Tibial nerve (tissue), 4 donors: ENCODE measurements at regions not wholly inside any gene's neighbourhood (a gene's known extent, or its start where the extent isn't known, plus 50 kb on each side); places are given as distances from the start of the nearest gene placed in this dataset.

Experiments used
- DNase-seq, 2 donors: peaks; one replicate each; pipeline ENCODE4 v3.0.0-alpha.2; 2019; ENCODE audit warnings: low spot score in 2 of 2
- H3K27ac ChIP-seq, 4 donors: fragments of 200-600 bp; sonication (generic) in 3 of 4; one replicate each; pipeline ENCODE4 v1.5.1; 2017 to 2019; ENCODE audit warnings: mild to moderate bottlenecking in 1 of 4
- H3K27me3 ChIP-seq, 2 donors: fragments of 200-600 bp; sonication (generic) in 1 of 2; one replicate each; pipeline versions ENCODE4 v1.5.1 to v1.6.0; 2017 to 2019
- H3K36me3 ChIP-seq, 3 donors: fragments of 200-600 bp; sonication (generic); one replicate each; pipeline ENCODE4 v1.5.1; 2018 to 2019
- H3K4me1 ChIP-seq, 4 donors: fragments of 200-600 bp; sonication (generic) in 3 of 4; one replicate each; pipeline ENCODE4 v1.5.1; 2017 to 2019
- H3K4me3 ChIP-seq, 4 donors: fragments of 200-600 bp; sonication (generic) in 3 of 4; one replicate each; pipeline ENCODE4 v1.5.1; 2017 to 2019; ENCODE audit warnings: mild to moderate bottlenecking in 1 of 4, moderate library complexity in 1 of 4
- H3K9me3 ChIP-seq, 4 donors: fragments of 200-600 bp; sonication (generic) in 3 of 4; one replicate each; pipeline ENCODE4 v1.5.1; 2017 to 2019
- EP300 ChIP-seq, 2 donors: sonication (generic); formaldehyde crosslinking; IDR thresholded peaks; one replicate each; pipeline ENCODE4 v1.6.1; 2017; ENCODE audit warnings: antibody characterized with exemption in 2 of 2, mild to moderate bottlenecking in 1 of 2
- POLR2A ChIP-seq, 2 donors: fragments of 450-650 bp; IDR thresholded peaks; one replicate each; pipeline ENCODE4 v1.6.1; 2017; ENCODE audit warnings: antibody characterized with exemption in 2 of 2, mild to moderate bottlenecking in 2 of 2, moderate library complexity in 2 of 2
- WGBS, 2 donors: methylation state at CpG; one replicate each; pipeline ENCODE4 v1.1.5; 2018; 5-methylcytosine and 5-hydroxymethylcytosine counted together
- TF ChIP-seq, protein P1 (sequence below), 5 experiments: fragments of 200-600 bp in 3 of 5; fragments of 450-650 bp in 2 of 5; sonication (generic) in 3 of 5; IDR thresholded peaks; one replicate each; pipeline ENCODE4 v1.5.1; 2016 to 2019; ENCODE audit warnings: antibody characterized with exemption in 5 of 5, mild to moderate bottlenecking in 3 of 5, moderate library complexity in 2 of 5

DNA sequence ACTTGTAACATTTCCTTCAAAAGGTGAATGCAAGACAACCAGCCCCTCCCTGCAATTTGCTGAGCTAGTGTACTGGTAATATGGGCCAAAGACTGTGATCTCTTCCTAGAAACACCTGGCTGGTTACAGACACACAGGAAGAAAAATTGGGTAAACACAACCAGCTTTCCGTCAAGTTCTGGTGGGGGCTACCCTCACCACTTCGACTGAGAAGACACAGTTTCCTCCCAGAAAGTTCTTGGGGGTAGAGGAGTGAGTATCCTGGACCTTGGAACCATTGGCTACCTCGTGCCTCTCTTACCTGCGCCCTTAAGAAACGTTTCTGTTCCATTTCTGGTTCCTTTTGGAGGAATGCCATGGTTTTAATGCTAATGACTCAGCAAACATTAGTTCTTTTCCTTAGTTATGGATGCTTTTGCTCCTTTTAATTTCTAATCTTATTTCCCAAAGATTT is 120.9 kb upstream of the DLX2 start:
- Histone ChIP-seq H3K27me3 (no peaks in the 10 kb centered on the region), H3K4me1 (peaks cover 0 to 11% (median 4%) of the 10 kb centered on the region in 4 donors), H3K9me3 (no peaks in the 10 kb centered on the region), H3K27ac (no peak overlapping the region), H3K4me3 (no peak overlapping the region), H3K36me3 (no peaks in the 10 kb centered on the region)
- TF ChIP-seq POLR2A (IDR thresholded peaks at IDR 0.05): no peak
- TF ChIP-seq EP300 (IDR thresholded peaks at IDR 0.05): no peak
- TF ChIP-seq, protein P1, sequence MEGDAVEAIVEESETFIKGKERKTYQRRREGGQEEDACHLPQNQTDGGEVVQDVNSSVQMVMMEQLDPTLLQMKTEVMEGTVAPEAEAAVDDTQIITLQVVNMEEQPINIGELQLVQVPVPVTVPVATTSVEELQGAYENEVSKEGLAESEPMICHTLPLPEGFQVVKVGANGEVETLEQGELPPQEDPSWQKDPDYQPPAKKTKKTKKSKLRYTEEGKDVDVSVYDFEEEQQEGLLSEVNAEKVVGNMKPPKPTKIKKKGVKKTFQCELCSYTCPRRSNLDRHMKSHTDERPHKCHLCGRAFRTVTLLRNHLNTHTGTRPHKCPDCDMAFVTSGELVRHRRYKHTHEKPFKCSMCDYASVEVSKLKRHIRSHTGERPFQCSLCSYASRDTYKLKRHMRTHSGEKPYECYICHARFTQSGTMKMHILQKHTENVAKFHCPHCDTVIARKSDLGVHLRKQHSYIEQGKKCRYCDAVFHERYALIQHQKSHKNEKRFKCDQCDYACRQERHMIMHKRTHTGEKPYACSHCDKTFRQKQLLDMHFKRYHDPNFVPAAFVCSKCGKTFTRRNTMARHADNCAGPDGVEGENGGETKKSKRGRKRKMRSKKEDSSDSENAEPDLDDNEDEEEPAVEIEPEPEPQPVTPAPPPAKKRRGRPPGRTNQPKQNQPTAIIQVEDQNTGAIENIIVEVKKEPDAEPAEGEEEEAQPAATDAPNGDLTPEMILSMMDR (IDR thresholded peaks at IDR 0.05): no peak
- 59 to 75% methylated on average over 5 of the region's 5 CpGs for WGBS, 2 donors
- no peak for DNase-seq

DNA sequence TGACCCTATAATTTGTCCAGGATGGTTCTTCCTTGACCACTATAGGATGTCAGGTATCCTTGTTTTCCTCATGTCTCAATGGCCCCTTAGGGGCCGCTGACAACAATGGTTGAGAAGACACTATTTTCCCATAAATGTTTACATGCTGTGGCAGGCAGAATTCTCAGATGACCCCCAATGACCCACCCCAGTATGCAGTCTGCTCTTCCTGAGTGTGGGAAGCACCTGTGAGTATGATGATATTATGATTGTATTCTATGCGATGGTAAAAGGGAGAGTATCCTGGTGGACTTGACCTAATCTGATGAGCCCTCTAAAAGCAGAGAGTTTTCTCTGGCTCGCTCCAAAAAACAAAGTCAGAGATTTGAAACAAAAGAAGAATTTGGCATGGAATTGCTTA is 123.1 kb upstream of the DLX2 start:
- TF ChIP-seq, protein P1 (IDR thresholded peaks at IDR 0.05): no peak
- TF ChIP-seq POLR2A (IDR thresholded peaks at IDR 0.05): no peak
- no peak for TF ChIP-seq EP300 (IDR thresholded peaks at IDR 0.05)
- Histone ChIP-seq H3K4me3 (no peak overlapping the region), H3K9me3 (no peaks in the 10 kb centered on the region), H3K27me3 (no peaks in the 10 kb centered on the region), H3K36me3 (no peaks in the 10 kb centered on the region), H3K4me1 (peaks cover 0 to 22% (median 11%) of the 10 kb centered on the region in 4 donors), H3K27ac (no peak overlapping the region)
- no peak for DNase-seq
- 83% methylated on average over 3 of the region's 3 CpGs for WGBS, 2 donors

DNA sequence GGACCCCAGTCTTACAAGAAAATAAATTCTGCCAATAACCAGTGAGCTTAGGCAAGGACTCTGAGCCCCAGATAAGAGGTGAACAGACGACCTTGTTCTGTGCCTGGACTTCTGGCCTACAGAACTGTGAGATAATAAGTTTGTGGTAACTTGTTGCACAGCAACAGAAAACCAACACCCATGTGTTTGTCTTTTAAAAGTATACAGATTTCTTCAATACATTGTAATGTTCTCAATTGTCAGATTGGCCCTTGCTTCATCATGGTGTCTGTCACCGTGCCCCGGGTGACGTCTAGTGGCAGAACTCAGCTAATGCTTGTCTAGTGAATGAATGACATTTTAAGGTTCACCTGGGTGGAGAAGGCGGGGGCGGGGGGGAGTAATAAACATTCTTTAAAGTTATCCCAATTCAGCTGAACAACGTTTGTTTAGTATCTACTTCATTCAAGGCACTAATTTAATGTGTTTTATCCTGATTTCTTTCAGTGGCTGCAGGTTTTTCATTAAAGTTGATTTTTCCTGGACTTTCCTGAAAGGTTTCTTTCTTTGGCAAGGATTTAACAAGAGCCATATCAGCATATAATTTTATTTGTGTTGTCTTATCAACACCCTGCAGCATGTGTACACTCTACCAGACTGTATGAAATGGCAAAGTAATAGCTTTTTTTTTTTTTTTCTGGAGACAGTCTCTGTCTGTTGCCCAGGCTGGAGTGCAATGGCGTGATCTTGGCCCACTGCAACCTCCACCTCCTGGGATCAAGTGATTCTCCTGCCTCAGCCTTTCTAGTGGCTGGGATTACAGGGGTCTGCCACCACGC is 123.8 kb upstream of the DLX2 start:
- no peak overlapping the region for H3K4me3 ChIP-seq
- DNase-seq: no peak
- WGBS, 2 donors: 83 to 85% methylated on average over 9 of the region's 9 CpGs
- peaks cover 0 to 29% (median 11%) of the 10 kb centered on the region in 4 donors for H3K4me1 ChIP-seq
- TF ChIP-seq EP300 (IDR thresholded peaks at IDR 0.05) (no peak), POLR2A (IDR thresholded peaks at IDR 0.05) (no peak)
- TF ChIP-seq, protein P1 (IDR thresholded peaks at IDR 0.05): no peak
- no peaks in the 10 kb centered on the region for H3K27me3 ChIP-seq
- no peaks in the 10 kb centered on the region for H3K9me3 ChIP-seq
- no peak overlapping the region for H3K27ac ChIP-seq
- H3K36me3 ChIP-seq: no peaks in the 10 kb centered on the region

DNA sequence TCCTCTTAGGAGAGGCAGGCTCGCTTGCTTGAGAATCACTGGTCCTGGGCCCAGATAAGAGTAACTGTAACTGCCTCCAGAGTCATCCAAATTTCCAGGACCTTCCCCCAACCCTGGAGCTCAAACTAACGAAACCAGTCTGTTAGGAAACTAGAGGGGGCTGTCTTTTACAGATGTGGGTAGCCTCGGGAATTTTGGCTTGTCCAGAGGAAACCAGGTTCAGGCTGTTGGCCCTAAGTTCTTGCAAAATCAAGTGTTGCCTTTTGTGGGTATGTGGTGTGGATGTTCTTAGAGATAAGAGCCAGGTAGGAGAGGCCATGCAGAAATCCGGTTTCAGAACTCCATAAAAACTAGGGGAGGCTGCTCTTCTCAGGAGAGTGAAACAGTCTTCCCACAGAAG is 125.0 kb upstream of the DLX2 start:
- no peaks in the 10 kb centered on the region for H3K36me3 ChIP-seq
- 72 to 82% methylated on average over 4 of the region's 4 CpGs for WGBS, 2 donors
- TF ChIP-seq, protein P1 (IDR thresholded peaks at IDR 0.05): no peak
- TF ChIP-seq EP300 (IDR thresholded peaks at IDR 0.05): no peak
- no peak for TF ChIP-seq POLR2A (IDR thresholded peaks at IDR 0.05)
- no peak overlapping the region for H3K4me3 ChIP-seq
- H3K27ac ChIP-seq: peak overlapping the region in 2 of 4 donors; percentile 69 to 76
- no peaks in the 10 kb centered on the region for H3K27me3 ChIP-seq
- peaks cover 0 to 37% (median 12%) of the 10 kb centered on the region in 4 donors for H3K4me1 ChIP-seq
- DNase-seq: no peak
- H3K9me3 ChIP-seq: no peaks in the 10 kb centered on the region

DNA sequence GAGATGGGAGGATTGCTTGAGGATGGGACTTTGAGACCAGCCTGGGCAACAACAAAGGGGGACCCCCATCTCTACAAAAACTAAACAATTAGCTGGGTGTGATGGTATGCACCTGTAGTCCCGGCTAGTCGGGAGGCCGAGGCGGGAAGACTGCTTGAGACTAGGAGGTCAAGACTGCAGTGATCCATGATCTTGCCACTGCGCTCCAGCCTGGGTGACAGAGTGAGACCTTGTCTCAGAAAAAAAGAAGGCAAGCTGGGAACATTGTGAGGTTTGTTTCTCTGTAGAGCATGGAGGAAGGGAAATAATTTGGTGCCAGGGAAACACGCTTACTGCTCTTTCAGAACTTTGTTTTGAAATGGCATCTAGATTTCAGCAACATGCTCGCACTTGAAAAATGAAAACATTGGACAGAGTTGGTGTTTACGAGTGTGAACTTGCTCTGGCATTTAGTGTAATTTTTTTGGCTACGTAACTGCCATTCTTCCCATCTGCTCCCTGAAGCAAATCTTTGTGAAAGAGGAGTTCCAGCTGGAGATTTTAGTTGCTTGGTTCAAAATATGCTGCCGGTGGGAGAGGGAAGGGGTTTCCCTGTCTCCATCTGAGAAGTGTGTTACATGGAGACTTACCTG is 125.6 kb upstream of the DLX2 start:
- Histone ChIP-seq H3K4me3 (no peak overlapping the region), H3K27ac (peak overlapping the region in 3 of 4 donors; percentile 47 to 76 (median 69)), H3K27me3 (no peaks in the 10 kb centered on the region), H3K36me3 (no peaks in the 10 kb centered on the region), H3K9me3 (no peaks in the 10 kb centered on the region), H3K4me1 (peaks cover 0 to 42% (median 17%) of the 10 kb centered on the region in 4 donors)
- peak; percentile 15 to 75 for TF ChIP-seq EP300 (IDR thresholded peaks at IDR 0.05)
- TF ChIP-seq POLR2A (IDR thresholded peaks at IDR 0.05): no peak
- DNase-seq: no peak
- 24 to 28% methylated on average over 10 of the region's 10 CpGs for WGBS, 2 donors
